DMS153 treated with DMSO at 0.1 percent for 48 hours (cell line): ENCODE measurements at regions not wholly inside any gene's neighbourhood (a gene's known extent, or its start where the extent isn't known, plus 50 kb on each side); places are given as distances from the start of the nearest gene placed in this dataset.

Experiments used
- DNase-seq: peaks from one replicate; lab custom pipeline; 2025; ENCODE audit not compliant: unreplicated experiment; lab: John Stamatoyannopoulos, UW

GRCh38 chr11:130728185-130729180 lies 187.8 kb downstream of the SNX19 start:
- no peak for DNase-seq

- no peak for DNase-seq
Observed at GRCh38 chr11:130729193-130729592, 187.1 kb downstream of the SNX19 start.

GRCh38 chr11:130729678-130730300 lies 186.5 kb downstream of the SNX19 start:
- DNase-seq = no peak

GRCh38 chr11:130731401-130731800 lies 184.9 kb downstream of the SNX19 start:
- DNase-seq = no peak

GRCh38 chr11:130732476-130732875 lies 183.8 kb downstream of the SNX19 start:
- no peak for DNase-seq

GRCh38 chr11:130737041-130737830 lies 179.0 kb downstream of the SNX19 start:
- no peak for DNase-seq

- DNase-seq = no peak
Observed at GRCh38 chr11:130737866-130738431, 178.3 kb downstream of the SNX19 start.

GRCh38 chr11:130738611-130739010 lies 177.7 kb downstream of the SNX19 start:
- no peak for DNase-seq

GRCh38 chr11:130740819-130741218 lies 175.5 kb downstream of the SNX19 start:
- DNase-seq = no peak

GRCh38 chr11:130744794-130745193 lies 171.5 kb downstream of the SNX19 start:
- no peak for DNase-seq

GRCh38 chr11:130749216-130749615 lies 167.1 kb downstream of the SNX19 start:
- DNase-seq = no peak

GRCh38 chr11:130760515-130761125 lies 155.7 kb downstream of the SNX19 start:
- no peak for DNase-seq

- DNase-seq = no peak
Observed at GRCh38 chr11:130761560-130762220, 154.6 kb downstream of the SNX19 start.

GRCh38 chr11:130762638-130763037 lies 153.6 kb downstream of the SNX19 start:
- no peak for DNase-seq

GRCh38 chr11:130763087-130763980 lies 152.9 kb downstream of the SNX19 start:
- DNase-seq = no peak

- no peak for DNase-seq
Observed at GRCh38 chr11:130765406-130765805, 150.9 kb downstream of the SNX19 start.

- no peak for DNase-seq
Observed at GRCh38 chr11:130765951-130766649, 150.2 kb downstream of the SNX19 start.
